KG1 (cell line): ENCODE measurements at regions not wholly inside any gene's neighbourhood (a gene's known extent, or its start where the extent isn't known, plus 50 kb on each side); places are given as distances from the start of the nearest gene placed in this dataset.

Source experiments
- DNase-seq: peaks from one replicate; lab custom pipeline; 2025; lab: John Stamatoyannopoulos, UW

DNA sequence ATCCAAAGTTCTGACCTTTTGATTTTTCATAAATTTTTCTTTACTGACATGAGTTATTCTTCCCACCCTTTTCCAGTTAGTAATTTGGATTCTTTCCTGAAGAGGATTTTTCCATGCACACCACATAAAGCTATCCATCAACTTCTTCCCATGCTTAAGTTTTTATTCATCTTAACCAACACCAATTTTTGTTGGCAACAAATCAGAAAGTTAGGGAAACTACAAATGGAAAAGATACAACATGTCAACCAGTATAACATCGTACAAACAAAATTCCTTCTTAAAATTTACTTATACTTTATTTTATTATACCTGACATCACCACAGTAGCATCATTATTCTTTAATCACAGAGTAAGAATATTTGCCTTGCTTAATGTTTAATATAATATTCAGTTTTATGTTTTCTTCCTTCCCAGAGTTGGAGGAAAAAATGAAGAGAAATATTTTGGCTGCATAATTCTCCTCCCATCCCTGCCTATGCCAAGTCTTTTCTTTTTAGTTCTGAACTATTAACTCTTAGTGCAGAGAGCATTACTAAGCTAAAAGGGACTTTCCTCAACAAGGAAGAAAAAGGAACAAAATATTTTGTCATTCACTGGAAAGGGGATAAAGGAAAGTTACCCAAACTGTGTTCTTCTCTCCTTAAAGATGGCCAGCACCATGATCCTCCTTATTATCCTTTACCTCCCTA is 67.5 kb upstream of the MEOX2 start:
- no peak for DNase-seq

DNA sequence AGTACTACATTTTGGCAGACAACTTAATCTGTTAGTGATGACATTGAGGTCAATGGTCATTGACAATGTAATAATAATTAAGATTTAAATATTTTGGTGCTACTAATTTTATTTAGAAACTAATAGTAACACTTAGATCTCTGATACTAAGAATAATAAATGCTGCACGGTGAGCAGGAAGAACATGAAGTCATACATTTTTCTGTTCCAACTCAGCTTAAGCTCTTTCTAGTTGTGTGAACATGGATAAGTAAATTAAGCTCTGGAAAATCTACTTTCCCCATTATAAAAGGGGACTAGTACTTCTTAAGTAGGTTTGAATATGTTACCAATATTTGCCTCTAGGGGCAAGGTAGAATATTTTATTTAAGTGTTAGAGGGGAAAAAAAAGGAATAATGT is 65.9 kb upstream of the MEOX2 start:
- no peak for DNase-seq

DNA sequence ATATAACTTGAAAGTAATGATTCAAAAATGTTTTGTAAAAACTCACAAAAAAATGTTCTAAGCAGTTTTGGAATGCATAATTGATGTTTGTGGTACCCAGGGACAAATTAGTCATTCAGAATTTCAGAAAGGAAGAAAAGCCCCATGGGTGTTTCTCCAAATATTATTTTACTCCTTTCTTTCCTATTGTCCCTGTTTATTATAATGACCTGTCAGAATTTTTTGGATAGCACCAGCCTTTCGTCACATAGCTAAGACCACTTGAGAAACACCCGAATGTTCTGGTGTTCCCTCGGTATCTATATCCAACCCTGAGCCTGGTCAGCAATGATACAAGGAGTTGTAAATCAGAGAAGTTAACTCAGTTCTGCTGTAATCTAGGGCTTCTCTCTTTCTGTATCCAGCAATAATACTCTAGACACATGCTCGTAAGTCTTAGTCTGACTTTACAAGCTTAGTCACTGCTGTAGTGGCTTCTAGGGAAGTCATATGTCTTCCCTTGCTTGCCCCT is 64.8 kb upstream of the MEOX2 start:
- no peak for DNase-seq

DNA sequence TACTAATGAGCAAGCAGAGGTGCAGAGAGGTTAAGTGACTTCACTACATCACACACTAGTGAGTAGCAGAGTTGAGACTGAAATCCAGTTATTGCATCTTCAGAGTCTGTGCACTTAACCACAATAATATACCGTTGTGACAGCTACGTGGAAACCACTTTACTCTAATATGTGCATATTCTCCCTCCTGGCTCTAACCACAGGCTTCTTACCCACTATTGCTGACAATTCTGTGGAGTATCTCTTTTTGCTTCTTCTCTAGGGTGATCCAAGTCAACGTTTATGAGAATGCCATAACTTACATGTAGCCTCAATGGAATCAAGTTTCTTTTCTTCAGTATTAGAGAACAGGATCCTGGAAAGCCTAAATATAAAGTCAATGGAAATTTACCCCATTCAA is 64.2 kb upstream of the MEOX2 start:
- DNase-seq = no peak

DNA sequence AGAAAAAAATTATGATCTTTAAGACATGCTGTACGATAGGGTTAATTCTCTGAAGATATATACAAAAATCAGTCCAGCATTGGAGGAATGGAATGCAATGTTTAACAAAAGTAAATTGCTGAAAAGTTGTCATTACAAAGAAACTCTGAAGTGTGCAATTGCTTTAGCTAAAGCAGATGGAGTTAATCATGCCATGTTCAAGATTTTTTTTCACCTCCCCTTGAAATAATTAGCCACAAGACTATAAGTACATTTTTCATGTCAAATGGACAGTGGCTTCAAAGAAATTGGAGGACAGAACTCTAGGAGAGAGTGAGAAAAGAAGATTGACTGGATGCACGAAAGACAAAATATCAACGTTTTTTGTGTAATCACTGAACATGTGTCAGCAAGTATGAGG is 63.1 kb upstream of the MEOX2 start:
- no peak for DNase-seq

DNA sequence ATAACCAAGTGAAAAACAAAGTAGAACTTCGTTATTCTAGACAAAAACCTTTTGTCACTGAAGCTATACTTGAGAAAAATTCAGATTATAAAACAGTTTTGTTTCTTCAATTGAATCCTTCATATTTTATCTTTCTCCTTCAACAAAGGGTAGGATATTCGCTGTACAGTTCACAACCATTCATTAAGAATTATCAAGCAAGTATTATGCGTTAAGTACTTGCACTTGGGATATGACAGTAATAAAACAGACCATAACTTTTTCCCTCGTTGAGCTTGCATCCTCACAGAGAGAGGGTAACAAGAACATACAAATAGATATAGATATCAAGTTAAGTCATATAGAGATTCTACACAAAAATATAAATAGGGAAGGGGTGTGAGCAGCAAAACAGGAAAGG is 61.2 kb upstream of the MEOX2 start:
- no peak for DNase-seq

DNA sequence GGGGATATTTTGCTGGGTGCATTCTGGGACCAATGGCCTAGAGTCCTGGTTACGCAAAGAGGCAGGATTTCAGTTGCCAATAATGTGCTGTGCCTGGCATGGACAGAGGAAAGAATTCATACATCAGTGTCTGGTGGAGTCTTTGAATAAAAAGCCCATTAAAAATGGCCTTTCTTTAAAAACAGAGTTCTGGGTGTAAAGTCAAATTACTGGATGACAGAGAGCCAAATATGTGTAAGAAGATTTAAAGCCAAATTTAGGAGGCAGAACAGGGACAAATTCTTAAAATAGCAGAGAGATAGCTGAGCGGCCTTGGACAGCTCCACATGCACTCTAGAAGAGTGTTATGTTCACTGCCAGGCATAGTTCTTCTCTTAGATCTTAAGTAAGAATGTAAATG is 60.8 kb upstream of the MEOX2 start:
- DNase-seq = no peak

DNA sequence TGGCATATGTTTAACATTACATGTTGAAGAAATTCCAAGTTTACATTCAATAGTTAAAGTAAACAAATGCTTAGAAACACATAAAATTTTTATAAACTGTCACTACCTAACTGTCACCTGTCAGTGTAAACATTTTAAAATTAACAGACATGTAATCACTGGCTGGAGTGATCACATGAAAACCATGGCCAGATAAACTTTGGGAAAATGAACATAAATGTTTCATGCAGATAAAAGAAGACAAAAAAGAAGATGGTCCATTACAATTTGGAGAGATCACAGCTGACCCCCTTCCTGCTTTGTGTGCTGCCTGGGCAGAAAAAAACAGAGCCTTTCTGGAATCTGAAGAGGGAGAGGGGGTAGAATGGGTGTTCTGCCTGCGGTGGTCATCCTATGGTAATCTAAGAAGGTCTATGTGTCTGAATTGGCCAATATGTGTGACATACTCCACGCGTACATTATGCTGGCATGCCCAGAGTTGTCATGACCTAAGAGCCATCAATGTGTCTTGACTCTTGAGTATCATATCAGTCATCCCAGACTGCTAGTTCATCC is 57.5 kb upstream of the MEOX2 start:
- no peak for DNase-seq

DNA sequence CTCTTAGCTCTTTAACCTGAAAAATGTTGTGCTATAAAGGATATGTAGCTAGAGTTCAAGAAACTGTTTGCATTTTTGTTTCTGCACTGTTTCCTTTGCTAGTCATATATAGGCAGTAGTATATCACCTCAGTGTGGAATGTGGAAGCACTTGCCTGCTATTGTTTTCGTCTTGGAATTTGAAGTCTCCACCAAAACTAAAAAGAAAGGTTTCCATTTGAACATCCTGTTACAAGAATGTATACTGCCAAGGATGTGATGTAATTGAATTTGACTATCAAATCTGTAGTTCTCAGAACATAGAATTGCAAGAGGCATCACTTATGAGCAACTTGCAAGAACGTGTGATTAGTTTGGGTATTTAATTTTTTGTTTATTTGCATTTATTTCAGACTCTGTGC is 51.1 kb upstream of the MEOX2 start:
- DNase-seq = no peak
